NCI-H526 treated with DMSO at 0.1 percent for 48 hours (cell line): ENCODE measurements at regions not wholly inside any gene's neighbourhood (a gene's known extent, or its start where the extent isn't known, plus 50 kb on each side); places are given as distances from the start of the nearest gene placed in this dataset.

Experiments
- DNase-seq: peaks from one replicate; lab custom pipeline; 2025; lab: John Stamatoyannopoulos, UW

- no peak for DNase-seq
Observed at GRCh38 chr13:39938596-39938995, 283.1 kb downstream of the COG6 start.

- no peak for DNase-seq
Observed at GRCh38 chr13:39941236-39941635, 285.8 kb downstream of the COG6 start.

- no peak for DNase-seq
Observed at GRCh38 chr13:39941911-39942551, 286.6 kb downstream of the COG6 start.

GRCh38 chr13:39942552-39943273, 287.3 kb downstream of the COG6 start:
- DNase-seq = peak; percentile 57

- no peak for DNase-seq
Observed at GRCh38 chr13:39943711-39944110, 288.2 kb downstream of the COG6 start.

GRCh38 chr13:39945226-39945625, 289.8 kb downstream of the COG6 start:
- no peak for DNase-seq

GRCh38 chr13:39946769-39947168, 291.3 kb downstream of the COG6 start:
- no peak for DNase-seq

- DNase-seq = no peak
Observed at GRCh38 chr13:39951301-39951700, 295.8 kb downstream of the COG6 start.

- DNase-seq = no peak
Observed at GRCh38 chr13:39952249-39953233, 297.1 kb downstream of the COG6 start.

GRCh38 chr13:39954476-39954875, 299.0 kb downstream of the COG6 start:
- no peak for DNase-seq

- DNase-seq = no peak
Observed at GRCh38 chr13:39955560-39955959, 300.1 kb downstream of the COG6 start.

GRCh38 chr13:39956036-39956435, 300.6 kb downstream of the COG6 start:
- no peak for DNase-seq

GRCh38 chr13:39957868-39958677, 302.6 kb downstream of the COG6 start:
- DNase-seq = no peak

- no peak for DNase-seq
Observed at GRCh38 chr13:39959497-39960144, 304.2 kb downstream of the COG6 start.

- no peak for DNase-seq
Observed at GRCh38 chr13:39960191-39960590, 304.7 kb downstream of the COG6 start.

- DNase-seq = no peak
Observed at GRCh38 chr13:39961036-39961435, 305.6 kb downstream of the COG6 start.

- DNase-seq = no peak
Observed at GRCh38 chr13:39963612-39964011, 308.1 kb downstream of the COG6 start.

GRCh38 chr13:39965309-39965708, 309.8 kb downstream of the COG6 start:
- DNase-seq = no peak

GRCh38 chr13:39967199-39967959, 311.9 kb downstream of the COG6 start:
- DNase-seq = no peak
